GM19452 (cell line): ENCODE measurements at regions not wholly inside any gene's neighbourhood (a gene's known extent, or its start where the extent isn't known, plus 50 kb on each side); places are given as distances from the start of the nearest gene placed in this dataset.

Experiments used
- ATAC-seq: cut with Tn5 transposase; IDR thresholded peaks from one replicate; pipeline ENCODE4 v1.9.1; 2021; ENCODE audit not compliant: unreplicated experiment

DNA sequence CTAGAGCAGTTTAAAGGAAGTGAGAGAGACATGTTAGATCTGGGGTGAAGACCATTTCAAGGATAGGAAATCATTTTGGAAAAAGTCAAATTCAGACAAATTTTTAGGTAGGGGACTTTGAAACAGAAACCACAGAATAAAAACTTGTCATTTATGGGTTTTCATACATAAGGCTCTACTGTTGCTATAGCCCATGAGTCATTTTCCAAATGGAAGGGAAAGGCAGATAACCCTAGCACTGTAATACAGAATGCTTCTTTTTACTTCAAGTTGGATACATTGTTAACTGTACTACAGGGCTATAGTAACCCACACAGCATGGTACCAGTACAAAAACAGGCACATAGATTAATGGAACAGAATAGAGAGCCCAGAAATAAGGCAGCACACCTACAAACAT is 455.4 kb downstream of the EBF1 start:
- no peak for ATAC-seq

DNA sequence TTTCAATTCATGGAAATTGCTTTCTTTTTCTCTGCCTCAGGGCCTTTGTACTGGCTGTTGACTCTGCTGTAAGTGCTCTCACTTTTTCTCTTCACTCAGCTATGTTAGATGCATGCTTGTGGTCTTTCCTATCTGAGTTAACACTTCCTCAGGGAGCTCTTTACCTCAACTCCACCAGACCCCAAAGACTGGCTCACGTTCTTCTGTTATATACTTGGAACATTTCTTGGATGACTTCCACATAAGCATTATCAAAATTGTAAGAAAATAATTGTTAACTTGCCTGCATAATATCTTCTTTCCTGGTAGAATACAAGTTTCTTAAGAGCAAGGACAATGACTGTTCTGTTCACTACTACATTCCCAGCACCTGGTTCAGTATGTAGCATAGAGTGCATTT is 455.9 kb downstream of the EBF1 start:
- no peak for ATAC-seq

DNA sequence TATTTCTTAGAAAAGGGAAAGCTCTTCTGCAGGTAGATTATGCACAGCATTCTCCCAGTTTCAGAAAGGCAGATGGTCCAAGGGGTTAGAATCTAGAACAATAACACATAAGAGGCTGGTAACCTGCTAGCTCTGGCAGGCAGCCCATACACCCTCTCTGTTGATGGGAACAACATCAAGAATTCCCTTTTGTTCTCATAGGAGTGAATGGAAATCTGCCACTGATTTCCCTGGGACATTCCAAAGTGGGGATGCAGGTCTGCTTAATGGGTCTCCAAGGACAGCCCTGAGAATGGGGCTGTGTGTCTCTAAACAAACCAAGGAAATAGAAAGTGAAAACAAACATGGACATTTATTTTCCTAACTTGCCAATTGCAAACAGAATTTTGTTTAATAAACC is 456.8 kb downstream of the EBF1 start:
- ATAC-seq: no peak

DNA sequence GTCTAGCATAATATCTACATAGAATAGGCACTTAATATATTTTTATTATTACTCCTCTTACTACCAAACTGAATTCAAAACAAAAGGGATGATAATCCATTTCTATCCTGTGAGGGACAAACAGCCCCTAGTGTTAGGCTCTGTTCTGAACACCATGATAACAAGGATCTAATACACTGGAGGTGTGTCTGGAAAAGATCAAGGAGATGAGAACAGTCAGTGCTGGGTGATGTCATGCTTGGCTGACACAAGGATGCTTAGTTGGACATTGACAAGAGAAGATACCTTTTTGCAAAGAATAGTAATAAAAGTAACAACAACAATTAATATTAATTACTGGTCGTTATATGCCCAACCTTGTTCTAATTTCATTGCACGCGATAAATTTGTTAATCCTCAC is 458.7 kb downstream of the EBF1 start:
- no peak for ATAC-seq

DNA sequence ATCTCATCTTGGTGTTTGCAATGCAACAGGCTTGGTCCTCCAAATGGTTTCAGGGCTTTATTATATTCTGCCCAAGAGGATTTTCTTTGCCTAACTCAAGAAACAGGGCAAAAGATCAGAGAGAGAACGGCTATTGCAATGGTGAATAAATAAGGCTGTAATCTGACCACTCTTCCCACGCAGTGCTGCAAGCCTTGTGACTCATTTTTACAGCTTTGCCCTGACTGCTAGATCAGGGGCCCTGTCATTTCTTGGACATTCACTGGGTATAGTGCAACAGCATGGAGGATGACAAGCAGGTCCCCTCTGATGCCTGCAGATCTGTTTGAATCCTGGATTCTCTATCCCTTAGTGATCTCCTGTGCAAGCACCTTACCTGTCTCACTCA is 459.1 kb downstream of the EBF1 start:
- no peak for ATAC-seq

DNA sequence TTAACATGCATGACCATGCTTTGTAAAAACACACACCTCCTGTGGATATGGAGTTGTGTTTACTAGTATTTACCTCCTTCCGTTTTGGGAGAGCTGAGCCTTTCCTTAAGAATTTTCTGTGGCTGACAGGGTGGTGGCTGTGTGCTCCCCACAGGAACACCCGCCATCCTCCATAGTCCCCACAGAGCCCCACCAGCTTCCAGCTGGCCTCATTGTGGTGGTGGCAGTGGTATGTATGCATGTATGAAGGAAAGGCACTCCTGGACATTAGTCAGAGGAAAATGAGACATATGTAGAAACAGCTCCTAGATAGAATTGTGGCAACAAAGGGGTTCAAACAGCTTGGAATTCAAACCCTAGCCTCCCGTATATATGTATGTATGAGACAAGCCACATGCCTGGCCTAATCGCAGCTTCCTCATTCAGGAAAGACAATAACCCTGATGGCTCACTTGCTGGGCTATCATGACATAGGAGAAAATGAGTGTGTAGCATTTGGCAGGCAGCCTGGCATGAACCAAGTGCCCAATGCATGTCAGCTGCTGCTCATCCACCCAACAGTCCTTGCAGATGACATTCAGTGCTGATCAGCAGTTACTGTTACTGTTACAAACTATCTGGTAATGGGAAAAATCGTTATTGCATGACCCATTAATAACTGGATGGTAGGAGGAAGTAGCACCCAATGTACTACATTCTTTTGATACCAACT is 459.7 kb downstream of the EBF1 start:
- ATAC-seq: no peak

DNA sequence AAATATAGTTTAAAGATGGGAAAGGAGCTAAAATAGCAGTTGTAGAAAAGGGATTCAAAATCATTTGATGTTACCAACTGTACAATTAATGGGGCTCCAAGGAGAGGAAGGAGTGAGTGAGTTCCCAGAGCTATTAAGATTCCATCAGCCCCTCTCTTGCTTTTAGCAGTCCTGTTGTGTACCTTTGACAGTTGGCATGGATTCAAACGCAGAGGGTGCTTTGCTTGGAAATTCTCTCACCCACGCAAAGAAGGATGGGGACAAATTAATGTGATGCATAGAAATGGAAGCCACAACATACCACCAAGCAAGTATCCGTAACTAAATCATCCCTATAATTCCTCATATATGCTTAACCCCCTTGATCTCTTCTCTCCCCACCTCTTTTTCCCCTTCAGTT is 461.3 kb downstream of the EBF1 start:
- no peak for ATAC-seq

DNA sequence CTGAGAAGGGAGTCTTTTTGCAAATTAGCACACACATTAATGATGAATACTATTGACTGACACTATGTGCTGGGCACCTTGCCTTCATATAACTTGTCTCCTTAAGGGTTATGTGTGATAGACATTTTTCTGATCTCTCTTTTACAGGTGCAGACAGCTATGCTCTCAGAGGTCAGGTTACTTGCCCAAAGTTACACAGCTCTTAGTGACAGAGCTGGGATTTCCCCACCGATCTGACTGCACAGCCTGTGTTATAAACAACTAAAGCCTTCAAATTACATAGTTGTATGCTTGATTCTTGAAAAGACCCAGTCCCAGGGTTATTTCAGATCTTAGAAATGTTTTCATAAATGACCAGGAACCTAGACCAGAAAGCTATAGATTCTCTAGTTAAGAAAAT is 462.7 kb downstream of the EBF1 start:
- no peak for ATAC-seq

DNA sequence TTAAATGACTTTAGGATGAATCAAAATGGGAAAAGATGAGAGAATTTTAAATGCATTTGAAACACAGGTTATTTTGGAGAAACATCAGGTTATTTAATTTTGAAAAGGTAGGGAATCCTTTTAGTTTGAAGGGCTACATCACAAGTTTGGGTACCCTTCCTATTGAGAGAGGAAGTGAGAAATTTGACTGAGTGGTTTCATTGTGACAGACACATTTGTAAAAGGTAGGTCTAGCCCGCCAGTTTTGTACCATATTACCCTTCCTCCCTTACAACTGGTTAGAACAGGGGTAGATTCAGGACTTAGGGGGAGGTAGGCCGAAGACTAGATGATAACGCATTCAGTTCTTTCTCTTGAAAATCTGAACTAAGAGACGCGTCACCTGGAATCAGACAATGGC is 464.2 kb downstream of the EBF1 start:
- ATAC-seq: no peak

DNA sequence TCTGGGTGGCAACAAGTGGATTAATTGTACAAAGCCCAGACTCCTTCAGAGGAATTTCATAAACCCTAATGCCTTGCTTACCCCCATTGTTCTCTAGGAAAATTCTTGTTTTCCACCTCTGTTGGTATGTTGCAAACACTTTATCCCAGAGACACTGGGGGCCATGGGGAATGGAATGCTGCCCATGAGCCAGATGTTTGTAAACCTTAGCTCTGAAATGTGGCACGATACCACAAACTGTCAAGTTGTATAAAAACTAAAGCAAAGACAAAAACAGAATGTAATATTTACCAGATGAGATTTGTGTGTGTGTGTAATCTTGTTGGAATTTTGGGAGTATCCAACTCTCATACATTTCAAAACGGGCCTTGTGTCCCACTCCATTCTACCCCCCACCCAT is 465.0 kb downstream of the EBF1 start:
- ATAC-seq: no peak

DNA sequence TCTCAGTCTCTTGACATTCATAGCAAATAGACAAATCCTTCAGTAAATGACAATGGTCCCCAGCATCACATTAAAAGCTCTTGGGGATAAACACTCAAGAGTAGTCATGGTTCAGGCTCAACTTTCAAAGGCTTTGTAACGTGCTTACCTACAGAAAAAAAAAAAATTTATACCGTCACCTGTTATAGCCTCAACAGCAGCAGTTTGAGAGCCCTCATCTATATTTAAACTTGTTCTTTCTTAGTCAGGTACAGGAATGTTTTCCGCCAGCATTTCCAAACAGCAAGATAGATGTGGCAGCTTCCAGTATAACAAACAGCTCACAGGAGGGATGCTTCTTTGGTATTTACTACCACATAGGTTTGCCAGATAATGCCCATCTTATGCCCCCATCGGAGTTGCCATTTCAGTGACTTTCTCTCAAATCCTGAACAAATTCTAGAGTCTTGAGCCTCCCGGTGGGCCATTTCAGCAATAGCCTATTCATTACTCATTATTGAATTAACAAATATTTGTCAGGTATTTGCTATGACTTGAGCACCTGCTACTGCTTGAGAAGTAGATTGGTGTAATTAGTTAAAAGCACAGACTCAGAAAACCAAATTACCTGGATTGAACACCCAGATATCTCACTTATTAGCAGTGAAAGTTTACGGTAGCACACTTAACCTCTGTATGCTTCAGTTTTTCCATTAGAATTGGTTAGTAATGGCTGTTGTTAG is 470.0 kb downstream of the EBF1 start:
- ATAC-seq: no peak

DNA sequence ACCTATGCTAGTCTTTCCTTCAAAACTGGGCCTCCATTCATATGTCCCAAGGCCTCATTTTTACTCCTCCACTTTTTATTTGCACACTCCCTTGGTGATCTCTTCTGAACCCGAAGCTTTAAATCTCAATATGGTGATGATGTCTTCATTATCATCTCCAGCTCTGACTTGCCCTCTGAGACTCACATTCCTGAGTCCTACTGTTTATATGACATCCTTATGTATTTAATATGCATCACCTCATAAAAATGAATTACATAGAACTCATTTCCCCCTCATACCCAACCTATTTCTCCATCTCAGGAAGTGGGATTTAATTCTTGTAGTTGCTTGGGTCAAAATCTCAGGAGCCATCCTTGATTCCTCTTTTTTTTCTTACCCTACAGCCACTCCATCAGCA is 473.0 kb downstream of the EBF1 start:
- no peak for ATAC-seq

DNA sequence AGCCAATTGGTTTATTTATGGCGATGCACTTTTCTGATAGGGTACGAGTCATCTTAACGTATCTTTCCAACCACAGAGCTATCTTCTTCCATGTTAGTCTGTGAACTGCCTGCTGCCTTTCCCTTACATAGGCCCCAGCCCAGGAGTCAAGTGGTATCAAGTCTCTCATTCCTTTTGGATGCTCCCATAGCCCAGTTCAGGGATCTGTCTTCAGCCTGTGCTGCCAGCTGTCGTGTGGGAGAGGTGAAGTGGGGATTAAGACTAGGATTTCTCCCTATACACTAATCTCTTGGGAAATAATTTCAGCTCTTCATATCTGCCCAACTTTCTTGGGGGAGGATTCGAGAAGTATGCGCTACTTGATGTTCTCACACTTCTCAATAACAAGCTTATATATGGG is 475.7 kb downstream of the EBF1 start:
- no peak for ATAC-seq

DNA sequence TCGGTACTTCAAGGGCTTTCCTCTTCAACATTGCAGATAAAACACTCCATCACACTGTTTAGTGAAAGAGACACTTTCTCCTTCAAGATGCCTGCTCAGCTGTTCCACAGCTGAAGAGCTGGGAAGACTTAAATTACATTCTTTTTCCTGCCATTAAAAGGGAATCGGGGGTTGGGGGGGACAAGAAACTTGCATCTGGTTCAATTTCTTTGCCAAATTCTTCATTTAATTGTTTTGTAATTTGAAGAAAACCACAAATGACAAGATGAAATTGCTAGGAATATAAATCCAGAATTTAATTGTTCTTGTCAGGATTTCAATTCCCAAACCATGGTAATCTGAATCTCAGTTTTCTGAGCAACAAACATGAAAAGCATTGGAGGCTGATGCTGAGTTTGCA is 478.3 kb downstream of the EBF1 start:
- no peak for ATAC-seq

DNA sequence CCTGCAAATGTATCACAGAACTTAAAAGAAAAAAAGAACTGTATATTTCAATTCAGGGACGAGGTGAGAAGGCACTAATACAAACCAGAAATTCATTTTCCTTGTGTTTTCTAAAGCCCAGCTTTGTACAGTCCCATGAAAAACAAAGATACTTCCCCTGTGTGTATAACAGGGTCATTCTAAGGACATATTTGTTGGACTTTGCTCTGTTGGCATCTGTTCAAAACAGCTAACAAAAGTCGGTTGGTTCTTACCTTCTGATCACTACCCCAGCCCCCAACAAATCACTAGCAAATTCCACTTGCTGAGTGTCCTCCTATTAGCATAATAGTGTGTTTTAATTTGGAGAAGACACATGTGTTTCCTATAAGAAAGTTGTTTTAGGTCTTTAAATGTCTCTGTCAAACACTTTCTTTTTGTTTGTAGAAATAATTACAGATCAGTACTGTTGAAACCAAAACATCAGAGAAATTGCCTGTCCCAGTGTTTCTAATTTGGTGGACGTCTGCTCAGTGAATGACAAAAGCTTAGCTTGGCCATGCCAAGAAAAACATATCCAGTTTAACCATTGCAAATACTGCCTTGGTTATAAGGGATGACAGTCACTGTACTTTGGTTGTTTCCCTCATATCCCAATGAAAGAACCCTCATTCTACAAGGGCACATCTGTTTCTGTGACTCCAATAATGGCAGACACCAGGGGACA is 480.5 kb downstream of the EBF1 start:
- no peak for ATAC-seq

DNA sequence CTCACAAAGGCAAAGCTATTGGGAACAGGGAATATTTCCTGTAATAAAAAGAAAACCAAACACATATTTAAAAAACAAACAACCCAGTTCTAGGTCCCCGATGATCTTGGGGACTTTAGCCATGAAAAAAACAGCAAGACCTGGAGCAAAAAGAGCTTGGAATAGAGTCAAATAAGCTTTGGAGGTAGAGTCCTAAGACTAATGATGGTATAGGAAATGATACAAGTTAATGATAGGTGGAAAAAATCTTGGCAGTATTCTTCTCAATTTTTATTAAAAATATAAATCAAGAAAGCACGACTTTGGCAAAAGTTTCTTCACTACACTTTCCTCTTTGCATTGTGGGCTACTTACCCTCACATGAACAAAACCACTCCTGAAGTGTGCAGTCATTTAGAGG is 481.5 kb downstream of the EBF1 start:
- ATAC-seq: no peak

DNA sequence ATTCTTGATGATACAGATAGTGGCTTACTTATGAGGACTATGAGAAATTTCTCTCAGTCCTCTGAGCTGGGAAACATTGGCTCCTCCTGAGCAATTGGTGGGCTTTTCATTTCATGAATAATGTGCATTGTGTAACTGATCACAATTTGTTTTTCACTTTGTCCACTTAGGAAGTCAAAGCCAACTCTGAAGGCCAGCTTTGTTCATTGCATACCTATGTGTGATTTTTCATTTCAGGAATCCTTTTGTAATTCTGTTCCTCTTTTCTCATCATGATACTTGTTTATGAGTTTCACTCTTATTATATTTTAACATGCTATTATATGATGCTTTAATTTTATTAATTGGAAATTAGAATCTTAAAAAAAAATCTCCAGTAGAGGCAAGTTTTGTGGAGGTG is 483.0 kb downstream of the EBF1 start:
- ATAC-seq: no peak

DNA sequence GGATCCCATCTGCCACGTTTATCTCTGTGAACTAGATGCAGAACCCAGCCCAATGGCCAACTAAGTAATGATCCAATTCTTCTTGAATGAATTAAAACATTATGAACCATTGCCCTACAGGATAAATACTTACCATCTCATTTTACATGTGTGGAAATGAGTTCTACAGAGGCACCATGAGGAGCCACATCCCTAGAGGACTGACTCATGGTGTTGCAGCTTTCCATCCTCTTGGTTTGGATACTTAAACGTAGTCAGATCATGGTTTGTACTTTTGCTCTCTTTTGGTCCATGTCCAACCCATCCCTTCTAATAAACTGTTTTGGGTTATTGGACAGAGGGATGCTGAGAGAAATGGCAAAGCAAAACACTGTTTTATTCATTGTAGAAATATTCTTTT is 484.8 kb downstream of the EBF1 start:
- ATAC-seq: no peak

DNA sequence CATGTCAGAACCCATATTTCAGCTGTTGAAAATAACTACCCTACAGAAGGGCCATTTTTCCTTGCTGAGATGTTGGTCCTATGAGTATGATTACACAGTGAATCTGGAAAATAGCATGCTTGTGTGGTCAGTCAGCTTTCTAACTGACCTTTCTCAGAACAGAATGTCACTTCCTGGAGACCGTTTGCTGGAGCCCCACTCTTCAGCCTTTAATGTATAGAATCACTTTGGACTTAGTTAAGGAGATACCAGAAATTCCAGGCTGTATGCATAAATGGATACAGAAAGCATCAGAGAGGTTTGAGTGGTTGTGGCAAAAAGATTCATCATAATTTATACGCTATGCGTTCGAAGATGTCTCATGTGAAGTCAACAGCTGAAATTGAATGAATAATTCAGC is 488.1 kb downstream of the EBF1 start:
- no peak for ATAC-seq

DNA sequence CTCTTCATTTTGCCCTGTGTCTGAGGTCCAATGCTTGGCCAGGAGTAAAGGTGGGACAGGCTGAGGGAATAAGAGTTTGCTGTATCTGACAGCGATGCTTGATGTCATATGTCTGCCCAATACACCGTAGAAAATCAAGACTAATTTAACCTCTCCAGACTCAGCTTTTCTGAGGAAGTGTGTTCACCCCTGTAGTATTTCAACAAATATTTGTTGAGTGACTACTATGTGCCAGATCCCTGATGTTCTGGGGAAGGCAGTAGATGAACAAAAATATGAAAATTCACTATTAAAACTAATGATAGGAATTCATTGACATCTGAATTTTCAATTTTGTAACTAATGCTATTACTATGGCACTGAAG is 489.7 kb downstream of the EBF1 start:
- ATAC-seq: no peak

DNA sequence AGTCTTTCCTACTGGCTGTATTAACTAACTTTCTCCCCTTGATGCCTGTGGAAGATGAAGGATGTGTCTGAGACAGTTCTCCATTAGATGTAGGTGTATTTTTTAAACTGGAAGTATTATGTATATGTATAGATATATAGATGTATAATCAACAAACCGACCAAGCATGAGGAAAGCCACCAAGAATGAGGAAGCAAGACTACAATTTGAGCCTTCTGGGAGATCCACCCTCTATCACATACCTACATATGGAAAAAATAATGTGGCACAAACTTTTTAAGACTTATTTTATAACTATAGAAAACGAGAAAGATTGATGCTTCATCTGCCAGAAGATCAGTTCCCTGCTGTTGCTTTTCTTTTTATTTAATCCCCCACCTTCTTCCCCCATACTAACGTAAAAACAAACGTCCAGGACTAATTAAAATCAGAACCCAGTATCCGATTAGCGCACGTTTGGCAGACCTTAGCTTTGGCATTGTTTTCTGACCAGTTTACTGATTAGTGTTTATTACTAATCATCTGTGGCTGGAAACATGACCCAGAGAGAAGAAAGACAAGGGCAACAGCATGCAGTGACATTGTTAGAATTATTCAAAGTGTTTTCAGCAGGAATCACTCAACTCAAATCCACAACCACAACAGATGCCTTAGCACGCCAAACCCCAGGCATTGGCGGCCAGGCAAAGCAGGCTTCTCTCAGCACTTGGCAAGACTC is 490.2 kb downstream of the EBF1 start:
- ATAC-seq: no peak

DNA sequence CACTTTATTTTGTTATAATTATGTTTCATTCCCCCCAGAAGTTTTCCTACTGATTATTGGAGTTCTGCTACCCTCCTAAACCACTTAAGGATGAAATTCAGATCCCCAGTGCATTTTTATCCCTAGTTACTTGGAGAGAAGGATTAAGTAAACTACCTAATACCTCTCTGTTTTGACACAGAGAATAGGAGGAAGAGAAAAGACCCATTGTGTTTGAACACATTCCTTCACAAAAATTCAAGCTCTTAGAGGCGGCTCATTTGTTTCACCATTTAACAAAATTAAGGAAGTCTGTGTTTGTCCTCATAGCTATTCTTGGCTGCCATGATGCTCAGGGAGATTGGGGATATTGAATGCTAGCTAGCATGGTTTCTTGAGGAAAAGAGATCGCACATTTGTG is 492.6 kb downstream of the EBF1 start:
- no peak for ATAC-seq
